Right lobe of liver (tissue), 4 donors: ENCODE measurements at regions not wholly inside any gene's neighbourhood (a gene's known extent, or its start where the extent isn't known, plus 50 kb on each side); places are given as distances from the start of the nearest gene placed in this dataset.
"Not testable (repeated sequence)": the region's sequence is repeated elsewhere in the genome, so short reads cannot be mapped to it uniquely, and the experiment has no call there.

ENCODE experiments used
- CTCF ChIP-seq, 4 donors: fragments of 200-600 bp in 3 of 4; fragments of 450-650 bp in 1 of 4; IDR thresholded peaks; one replicate each; pipeline versions ENCODE4 v1.5.1 to v1.8.0; 2016 to 2022; ENCODE audit warnings: antibody characterized with exemption in 4 of 4, mild to moderate bottlenecking in 2 of 4
- POLR2A ChIP-seq: fragments of 450-650 bp; IDR thresholded peaks from one replicate; pipeline ENCODE4 v1.6.1; 2017; ENCODE audit warnings: antibody characterized with exemption, mild to moderate bottlenecking
- donor health status: DM: no; HTN: no; CAD: no.
- donor health status: DM: no; HTN: no; CAD: no.
- donor health status: DM: no; HTN: yes; CAD: no.

- TF ChIP-seq CTCF (IDR thresholded peaks at IDR 0.05); POLR2A: not testable (repeated sequence)
Measured at GRCh38 chr9:97214556-97214955, 92.9 kb upstream of the CCDC180 start.
